H9 (cell line): ENCODE measurements at regions not wholly inside any gene's neighbourhood (a gene's known extent, or its start where the extent isn't known, plus 50 kb on each side); places are given as distances from the start of the nearest gene placed in this dataset.

ENCODE experiments used
- DNase-seq: peaks from one replicate; pipeline ENCODE4 v3.0.0-alpha.2; 2017
- H2AFZ ChIP-seq: one replicate; pipeline ENCODE4 v1.6.1; 2013; ENCODE audit warnings: mild to moderate bottlenecking, low read length, control low read depth, moderate library complexity
- H2AK5ac ChIP-seq: 2 replicates; pipeline ENCODE4 v1.6.1; 2013; ENCODE audit warnings: low read length, control low read depth, mixed read lengths; ENCODE audit not compliant: insufficient read length
- H2BK120ac ChIP-seq: one replicate; pipeline ENCODE4 v1.6.1; 2013; ENCODE audit warnings: low read depth, mild to moderate bottlenecking, low read length, control low read depth, inconsistent platforms; ENCODE audit not compliant: poor library complexity, severe bottlenecking
- H2BK12ac ChIP-seq: 2 replicates; pipeline ENCODE4 v1.6.1; 2013; ENCODE audit warnings: low read length, control low read depth, mixed read lengths, low read depth; ENCODE audit not compliant: insufficient read length
- H2BK15ac ChIP-seq: 2 replicates; pipeline ENCODE4 v1.6.1; 2013; ENCODE audit warnings: low read depth, low read length, control low read depth
- H2BK20ac ChIP-seq: one replicate; pipeline ENCODE4 v1.6.1; 2013; ENCODE audit warnings: low read depth, mild to moderate bottlenecking, low read length, control low read depth, inconsistent platforms; ENCODE audit not compliant: poor library complexity, severe bottlenecking
- H2BK5ac ChIP-seq: 2 replicates; pipeline ENCODE4 v1.6.1; 2013; ENCODE audit warnings: low read length, control low read depth, mixed read lengths; ENCODE audit not compliant: insufficient read length
- H3K14ac ChIP-seq: 2 replicates; pipeline ENCODE4 v1.6.1; 2013; ENCODE audit warnings: low read length, control low read depth; ENCODE audit not compliant: insufficient read depth
- H3K18ac ChIP-seq: 2 replicates; pipeline ENCODE4 v1.6.1; 2013; ENCODE audit warnings: low read depth, mild to moderate bottlenecking, mixed read lengths, low read length, control low read depth; ENCODE audit not compliant: insufficient read length
- H3K23ac ChIP-seq: 2 replicates; pipeline ENCODE4 v1.6.1; 2013; ENCODE audit warnings: low read length, control low read depth, mixed read lengths, low read depth; ENCODE audit not compliant: insufficient read length
- H3K23me2 ChIP-seq: 2 replicates; pipeline ENCODE4 v1.6.1; 2013; ENCODE audit warnings: low read depth, mild to moderate bottlenecking, mixed read lengths, low read length, control low read depth; ENCODE audit not compliant: insufficient read length, poor library complexity, severe bottlenecking
- H3K27ac ChIP-seq: 2 replicates; pipeline ENCODE4 v1.5.1; 2013; ENCODE audit warnings: low read length, control low read depth, mixed read lengths, low read depth; ENCODE audit not compliant: insufficient read length
- H3K27me3 ChIP-seq: 2 replicates; pipeline ENCODE4 v1.6.1; 2013; ENCODE audit warnings: low read length, control low read depth, inconsistent platforms; ENCODE audit not compliant: insufficient read depth
- H3K4ac ChIP-seq: 2 replicates; pipeline ENCODE4 v1.6.1; 2013; ENCODE audit warnings: low read depth, mild to moderate bottlenecking, control low read depth, inconsistent platforms, low read length, moderate library complexity
- H3K4me1 ChIP-seq: 2 replicates; pipeline ENCODE4 v1.6.1; 2013; ENCODE audit warnings: low read length, control low read depth, inconsistent platforms; ENCODE audit not compliant: insufficient read depth
- H3K4me2 ChIP-seq: 2 replicates; pipeline ENCODE4 v1.6.1; 2013; ENCODE audit warnings: low read length, control low read depth, mixed read lengths; ENCODE audit not compliant: insufficient read length, insufficient read depth
- H3K56ac ChIP-seq: 2 replicates; pipeline ENCODE4 v1.6.1; 2013; ENCODE audit warnings: low read depth, mild to moderate bottlenecking, mixed read lengths, low read length, control low read depth; ENCODE audit not compliant: insufficient read length
- H3K79me1 ChIP-seq: 2 replicates; pipeline ENCODE4 v1.6.1; 2013; ENCODE audit warnings: low read depth, mild to moderate bottlenecking, moderate library complexity, low read length, control low read depth, inconsistent platforms; ENCODE audit not compliant: insufficient read depth, poor library complexity, severe bottlenecking
- H3K79me2 ChIP-seq: 2 replicates; pipeline ENCODE4 v1.6.1; 2013; ENCODE audit warnings: low read length, control low read depth, inconsistent platforms; ENCODE audit not compliant: insufficient read depth
- H3K9ac ChIP-seq: 2 replicates; pipeline ENCODE4 v1.6.1; 2013; ENCODE audit warnings: low read length, control low read depth, mixed read lengths; ENCODE audit not compliant: insufficient read length; ENCODE audit errors: extremely low read depth
- H3K9me3 ChIP-seq: one replicate; pipeline ENCODE4 v1.6.1; 2013; ENCODE audit warnings: low read depth, low read length, inconsistent platforms; ENCODE audit not compliant: control insufficient read depth
- H3T11ph ChIP-seq: one replicate; pipeline ENCODE4 v1.6.1; 2013; ENCODE audit warnings: mild to moderate bottlenecking, low read length, control low read depth, inconsistent platforms
- H4K20me1 ChIP-seq: one replicate; pipeline ENCODE4 v1.6.1; 2013; ENCODE audit not compliant: control insufficient read depth, insufficient read length, insufficient read depth
- H4K5ac ChIP-seq: 2 replicates; pipeline ENCODE4 v1.6.1; 2013; ENCODE audit warnings: low read depth, mild to moderate bottlenecking, mixed read lengths, low read length, control low read depth; ENCODE audit not compliant: insufficient read length
- H4K8ac ChIP-seq: replicated peaks from 2 replicates; pipeline ENCODE4 v1.6.1; 2013; ENCODE audit warnings: low read length, control low read depth, mixed read lengths, low read depth; ENCODE audit not compliant: insufficient read length
- H4K91ac ChIP-seq: 2 replicates; pipeline ENCODE4 v1.6.1; 2013; ENCODE audit warnings: low read depth, mild to moderate bottlenecking, moderate library complexity, mixed read lengths, low read length, control low read depth; ENCODE audit not compliant: insufficient read length
- H3K27ac Mint-ChIP-seq, 3 experiments: 2 replicates in 2 of 3; 3 replicates in 1 of 3; pipeline ENCODE4 v1.8.0; 2020 to 2021; ENCODE audit warnings: mixed read lengths in 3 of 3, mild to moderate bottlenecking in 1 of 3, moderate library complexity in 1 of 3
- H3K27me3 Mint-ChIP-seq: 2 replicates; pipeline ENCODE4 v1.8.0; 2021; ENCODE audit warnings: low read depth, mild to moderate bottlenecking, moderate library complexity, mixed read lengths
- H3K36me3 Mint-ChIP-seq, 3 experiments: 2 replicates in 2 of 3; 3 replicates in 1 of 3; pipeline ENCODE4 v1.8.0; 2020 to 2021; ENCODE audit warnings: low read depth in 3 of 3, mixed read lengths in 3 of 3; ENCODE audit not compliant: insufficient read depth in 1 of 3
- H3K4me1 Mint-ChIP-seq, 2 experiments: 2 replicates each; pipeline ENCODE4 v1.8.0; 2020; ENCODE audit warnings: mixed read lengths in 2 of 2
- H3K4me3 Mint-ChIP-seq, 2 experiments: 2 replicates in 1 of 2; 3 replicates in 1 of 2; pipeline ENCODE4 v1.8.0; 2020 to 2021; ENCODE audit warnings: mild to moderate bottlenecking in 2 of 2, mixed read lengths in 2 of 2, moderate library complexity in 1 of 2
- H3K9me3 Mint-ChIP-seq, 2 experiments: 2 replicates in 1 of 2; 3 replicates in 1 of 2; pipeline ENCODE4 v1.8.0; 2020; ENCODE audit warnings: mild to moderate bottlenecking in 2 of 2, mixed read lengths in 2 of 2, moderate library complexity in 1 of 2
- CTCF ChIP-seq: fragments of 200-600 bp; sonication (generic); conservative IDR thresholded peaks from 3 replicates; pipeline ENCODE4 v1.8.0; 2021; ENCODE audit warnings: antibody characterized with exemption, mild to moderate bottlenecking
- WGBS: extraction: QIAGEN DNeasy Blood & Tissue Kit; methylation state at CpG from one replicate; pipeline ENCODE4 v1.1.7; 2013; ENCODE audit warnings: missing lambda C conversion rate, low lambda C conversion rate, mixed read lengths; ENCODE audit not compliant: insufficient read length; ENCODE audit errors: extremely low coverage; 5-methylcytosine and 5-hydroxymethylcytosine counted together

GRCh38 chr11:122395282-122395681 lies 260.2 kb upstream of the UBASH3B start:
- Mint-ChIP-seq H3K4me3 (no peak overlapping the region), H3K9me3 (no peaks in the 10 kb centered on the region), H3K27me3 (no peaks in the 10 kb centered on the region; the same call in 1 of the 2 replicates), H3K27ac (no peak overlapping the region), H3K4me1 (no peaks in the 10 kb centered on the region), H3K36me3 (no peaks in the 10 kb centered on the region)
- Histone ChIP-seq H4K20me1 (no peaks in the 10 kb centered on the region), H4K91ac (no peak overlapping the region), H4K8ac (no peak overlapping the region), H3K18ac (no peak overlapping the region), H3K4me2 (no peak overlapping the region), H3K79me2 (no peaks in the 10 kb centered on the region), H2BK15ac (no peak overlapping the region), H3K79me1 (no peaks in the 10 kb centered on the region), H3K4me1 (no peaks in the 10 kb centered on the region), H3K23ac (no peak overlapping the region), H2BK20ac (no peak overlapping the region), H3K9ac (no peak overlapping the region), H2BK5ac (no peak overlapping the region), H2AFZ (no peak overlapping the region), H3K27me3 (no peaks in the 10 kb centered on the region), H2BK12ac (no peak overlapping the region), H2BK120ac (no peak overlapping the region), H3K14ac (no peak overlapping the region), H3K56ac (no peak overlapping the region), H3T11ph (no peak overlapping the region), H4K5ac (no peak overlapping the region), H3K9me3 (no peaks in the 10 kb centered on the region), H3K27ac (no peak overlapping the region), H2AK5ac (no peak overlapping the region), H3K4ac (no peak overlapping the region), H3K23me2 (no peaks in the 10 kb centered on the region)
- DNase-seq: no peak
- WGBS: no CpG with 5 or more reads among the region's 1 CpG
- TF ChIP-seq CTCF: no peak
